Endothelial cell of umbilical vein (primary cell): ENCODE measurements at regions not wholly inside any gene's neighbourhood (a gene's known extent, or its start where the extent isn't known, plus 50 kb on each side); places are given as distances from the start of the nearest gene placed in this dataset.

Experiments used
- BruUV-seq: library from RNA; stranded (reverse); fragments of 400-500 nt; replicated peaks from 2 replicates; lab custom pipeline; 2021; lab: Mats Ljungman, UMichigan
- CTCF ChIA-PET: fragments of 300-600, 350-600 bp; sonication (Branson Sonifier 250); formaldehyde crosslinking; loops from one replicate; lab custom pipeline; 2021; ENCODE audit warnings: antibody characterized with exemption, inconsistent platforms; lab: Charles Lee
- POLR2A ChIA-PET: fragments of 300-600, 350-600 bp; sonication (Branson Sonifier 250); formaldehyde crosslinking; loops from one replicate; lab custom pipeline; 2021; ENCODE audit warnings: antibody characterized with exemption, inconsistent platforms; lab: Charles Lee
- DNase-seq: peaks from one replicate; pipeline ENCODE4 v3.0.0-alpha.2; 2011; ENCODE audit warnings: low read depth, low spot score
- FAIRE-seq: peaks from 2 replicates; lab custom pipeline; 2011; peaks lifted over from hg19 to GRCh38; lab: Jason Lieb, UNC
- H2AFZ ChIP-seq: 2 replicates; pipeline ENCODE4 v1.6.0; 2012; ENCODE audit warnings: low read depth, low read length, control low read depth, inconsistent platforms
- H3K27ac ChIP-seq: 2 replicates; pipeline ENCODE4 v1.5.1; 2011; ENCODE audit warnings: low read depth, mild to moderate bottlenecking, control low read depth, low read length, moderate library complexity; ENCODE audit not compliant: insufficient read depth
- H3K27me3 ChIP-seq, 2 experiments: 2 replicates each; pipeline versions ENCODE4 v1.6.0 to v1.6.1; 2011; ENCODE audit warnings: low read length in 2 of 2, mixed read lengths in 1 of 2; ENCODE audit not compliant: control insufficient read depth in 2 of 2, insufficient read depth in 2 of 2
- H3K36me3 ChIP-seq, 2 experiments: 2 replicates in 1 of 2; 3 replicates in 1 of 2; pipeline ENCODE4 v1.5.1; 2011; ENCODE audit warnings: low read length in 2 of 2, mild to moderate bottlenecking in 1 of 2, moderate library complexity in 1 of 2; ENCODE audit not compliant: control insufficient read depth in 2 of 2, insufficient read depth in 2 of 2; ENCODE audit errors: extremely low read depth in 1 of 2
- H3K4me1 ChIP-seq: 3 replicates; pipeline ENCODE4 v1.5.1; 2011; ENCODE audit warnings: mild to moderate bottlenecking, low read length; ENCODE audit not compliant: control insufficient read depth, insufficient read depth; ENCODE audit errors: extremely low read depth
- H3K4me2 ChIP-seq: 2 replicates; pipeline ENCODE4 v1.6.1; 2011; ENCODE audit warnings: low read length, control low read depth, mixed read lengths; ENCODE audit not compliant: insufficient read depth
- H3K4me3 ChIP-seq, 3 experiments: fragments of 200-600 bp in 1 of 3; sonication (generic), shearing (Covaris generic) in 1 of 3; replicated peaks in 1 of 3; 2 replicates each; pipeline ENCODE4 v1.5.1; 2011 to 2016; ENCODE audit warnings: control low read depth in 3 of 3, low read length in 3 of 3, mild to moderate bottlenecking in 2 of 3, inconsistent platforms in 1 of 3, low read depth in 1 of 3, moderate library complexity in 1 of 3; ENCODE audit not compliant: insufficient read depth in 1 of 3
- H3K79me2 ChIP-seq: 2 replicates; pipeline ENCODE4 v1.6.0; 2012; ENCODE audit warnings: low read length, inconsistent platforms; ENCODE audit not compliant: control insufficient read depth, insufficient read depth
- H3K9ac ChIP-seq: replicated peaks from 2 replicates; pipeline ENCODE3; 2011; ENCODE audit warnings: low read length, control low read depth; ENCODE audit not compliant: insufficient read depth; ENCODE audit errors: extremely low read depth
- H3K9me1 ChIP-seq: replicated peaks from 3 replicates; pipeline ENCODE4 v1.6.0; 2011; ENCODE audit warnings: mild to moderate bottlenecking, low read length; ENCODE audit not compliant: control insufficient read depth, insufficient read depth; ENCODE audit errors: extremely low read depth
- H3K9me3 ChIP-seq: replicated peaks from 2 replicates; pipeline ENCODE4 v1.5.1; 2012; ENCODE audit warnings: low read length, inconsistent platforms; ENCODE audit not compliant: control insufficient read depth, insufficient read depth
- H4K20me1 ChIP-seq: replicated peaks from 2 replicates; pipeline ENCODE3; 2011; ENCODE audit warnings: mild to moderate bottlenecking, low read length; ENCODE audit not compliant: control insufficient read depth, insufficient read depth; ENCODE audit errors: extremely low read depth
- EZH2 ChIP-seq: IDR thresholded peaks from 2 replicates; pipeline ENCODE4 v1.6.1; 2012; ENCODE audit warnings: borderline replicate concordance, low read depth, mild to moderate bottlenecking, moderate library complexity, low read length, inconsistent platforms; ENCODE audit not compliant: severe bottlenecking
- FOS ChIP-seq: IDR thresholded peaks from 2 replicates; pipeline ENCODE4 v1.6.1; 2011; ENCODE audit warnings: mild to moderate bottlenecking, low read length, moderate library complexity, borderline replicate concordance; ENCODE audit not compliant: insufficient read depth
- GATA2 ChIP-seq: IDR thresholded peaks from 2 replicates; pipeline ENCODE4 v1.7.0; 2011; ENCODE audit warnings: low read depth, mild to moderate bottlenecking, moderate library complexity, mixed read lengths, low read length; ENCODE audit not compliant: insufficient read length, insufficient read depth
- JUN ChIP-seq: IDR thresholded peaks from 2 replicates; pipeline ENCODE4 v1.6.1; 2011; ENCODE audit warnings: borderline replicate concordance, low read depth; ENCODE audit not compliant: insufficient read length, insufficient read depth
- MYC ChIP-seq: IDR thresholded peaks from one replicate; pipeline ENCODE4 v1.6.1; 2011; ENCODE audit warnings: mild to moderate bottlenecking, low read depth, low read length
- POLR2A ChIP-seq: IDR thresholded peaks from 2 replicates; pipeline ENCODE4 v1.6.1; 2012; ENCODE audit warnings: low read depth, mild to moderate bottlenecking, control low read depth, low read length
- POLR2AphosphoS5 ChIP-seq: IDR thresholded peaks from 2 replicates; pipeline ENCODE4 v1.6.1; 2012; ENCODE audit warnings: low read depth, mild to moderate bottlenecking, control low read depth, low read length, moderate library complexity; ENCODE audit not compliant: insufficient read depth
- dilution Hi-C: fragments of 300-500 bp; cut with MboI; formaldehyde crosslinking; loops from one replicate; pipeline ENCODE4 v1.15.0; 2019; ENCODE audit warnings: low sequenced_read_pairs; ENCODE audit not compliant: extremely low pct_ligation_motif_present
- intact Hi-C: fragments of 100-400 bp; cut with micrococcal nuclease; formaldehyde crosslinking; loops from one replicate; pipeline ENCODE4 v1.10.0; 2022
- TF ChIP-seq, protein P1 (sequence below): IDR thresholded peaks from 2 replicates; pipeline ENCODE4 v1.6.1; 2011; ENCODE audit not compliant: insufficient read depth, insufficient read length
- TF ChIP-seq, protein P2 (sequence below), 2 donors: IDR thresholded peaks; 1 replicate in 1 of 2; 2 replicates in 1 of 2; pipeline ENCODE4 v1.5.1; 2011; ENCODE audit warnings: low read length in 2 of 2, mild to moderate bottlenecking in 2 of 2, moderate library complexity in 2 of 2, control low read depth in 1 of 2, inconsistent platforms in 1 of 2, low read depth in 1 of 2; ENCODE audit not compliant: insufficient read depth in 1 of 2; ENCODE audit errors: extremely low read depth in 1 of 2

DNA sequence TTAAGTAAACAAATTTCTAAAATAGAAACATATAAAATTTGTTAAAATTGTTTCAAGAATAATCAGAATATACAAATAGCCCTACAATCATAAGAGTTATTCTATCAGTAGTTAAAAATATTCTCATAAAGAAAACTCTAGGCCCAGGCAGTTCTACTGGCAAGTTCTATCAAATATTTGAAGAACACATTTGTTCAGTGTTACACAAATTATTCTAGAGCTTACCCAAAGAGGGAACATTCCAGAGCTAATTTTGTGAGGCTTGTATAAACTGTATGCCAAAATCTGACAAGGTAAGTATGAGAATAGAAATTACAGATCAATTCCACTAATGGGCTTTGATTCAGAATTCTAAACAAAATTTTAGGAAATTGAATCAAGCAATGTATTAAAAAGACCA lies 166.8 kb upstream of the FOXN2 start:
- POLR2A ChIA-PET, result no interaction called here
- Histone ChIP-seq H3K36me3 (no peaks in the 10 kb centered on the region), H3K79me2 (no peaks in the 10 kb centered on the region), H3K9ac (no peak overlapping the region), H2AFZ (no peak overlapping the region), H3K9me1 (no peaks in the 10 kb centered on the region), H3K4me3 (no peak overlapping the region), H3K9me3 (no peaks in the 10 kb centered on the region), H3K27ac (no peak overlapping the region), H3K27me3 (peaks cover 3 to 4% of the 10 kb centered on the region in 2 experiments), H3K4me2 (no peak overlapping the region), H3K4me1 (no peaks in the 10 kb centered on the region), H4K20me1 (no peaks in the 10 kb centered on the region)
- FAIRE-seq, result no peak
- no TSS peak for BruUV-seq
- intact Hi-C loops (no loop called here), dilution Hi-C loops (no loop called here)
- TF ChIP-seq FOS, result no peak
- TF ChIP-seq, protein P1, sequence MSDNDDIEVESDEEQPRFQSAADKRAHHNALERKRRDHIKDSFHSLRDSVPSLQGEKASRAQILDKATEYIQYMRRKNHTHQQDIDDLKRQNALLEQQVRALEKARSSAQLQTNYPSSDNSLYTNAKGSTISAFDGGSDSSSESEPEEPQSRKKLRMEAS, result no peak
- no peak for TF ChIP-seq POLR2A
- TF ChIP-seq JUN, result no peak
- TF ChIP-seq GATA2, result no peak
- TF ChIP-seq, protein P2, sequence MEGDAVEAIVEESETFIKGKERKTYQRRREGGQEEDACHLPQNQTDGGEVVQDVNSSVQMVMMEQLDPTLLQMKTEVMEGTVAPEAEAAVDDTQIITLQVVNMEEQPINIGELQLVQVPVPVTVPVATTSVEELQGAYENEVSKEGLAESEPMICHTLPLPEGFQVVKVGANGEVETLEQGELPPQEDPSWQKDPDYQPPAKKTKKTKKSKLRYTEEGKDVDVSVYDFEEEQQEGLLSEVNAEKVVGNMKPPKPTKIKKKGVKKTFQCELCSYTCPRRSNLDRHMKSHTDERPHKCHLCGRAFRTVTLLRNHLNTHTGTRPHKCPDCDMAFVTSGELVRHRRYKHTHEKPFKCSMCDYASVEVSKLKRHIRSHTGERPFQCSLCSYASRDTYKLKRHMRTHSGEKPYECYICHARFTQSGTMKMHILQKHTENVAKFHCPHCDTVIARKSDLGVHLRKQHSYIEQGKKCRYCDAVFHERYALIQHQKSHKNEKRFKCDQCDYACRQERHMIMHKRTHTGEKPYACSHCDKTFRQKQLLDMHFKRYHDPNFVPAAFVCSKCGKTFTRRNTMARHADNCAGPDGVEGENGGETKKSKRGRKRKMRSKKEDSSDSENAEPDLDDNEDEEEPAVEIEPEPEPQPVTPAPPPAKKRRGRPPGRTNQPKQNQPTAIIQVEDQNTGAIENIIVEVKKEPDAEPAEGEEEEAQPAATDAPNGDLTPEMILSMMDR (IDR thresholded peaks at IDR 0.05; ENCODE audit: extremely low read depth in 1 of 2, insufficient read depth in 1 of 2, low read depth in 1 of 2, low read length in 2 of 2), result no peak
- TF ChIP-seq EZH2, result no peak
- TF ChIP-seq MYC, result no peak
- TF ChIP-seq POLR2AphosphoS5, result no peak
- no peak for DNase-seq
- CTCF ChIA-PET, result no interaction called here
